MM.1S (cell line): ENCODE measurements at regions not wholly inside any gene's neighbourhood (a gene's known extent, or its start where the extent isn't known, plus 50 kb on each side); places are given as distances from the start of the nearest gene placed in this dataset.

ENCODE experiments used
- CTCF ChIP-seq: fragments of 300-600 bp; sonication (generic); IDR thresholded peaks from 2 replicates; pipeline ENCODE4 v1.5.1; 2016; ENCODE audit warnings: antibody characterized with exemption, low read length, mixed read lengths
- EZH2phosphoT487 ChIP-seq: fragments of 300-600 bp; sonication (generic); IDR thresholded peaks from 2 replicates; pipeline ENCODE4 v1.6.1; 2018; ENCODE audit warnings: antibody characterized with exemption, low read length

GRCh38 chr2:143850084-143850483 is 669.8 kb downstream of the ZEB2 start:
- no peak for TF ChIP-seq EZH2phosphoT487
- TF ChIP-seq CTCF: no peak
